MCF 10A (cell line): ENCODE measurements at regions not wholly inside any gene's neighbourhood (a gene's known extent, or its start where the extent isn't known, plus 50 kb on each side); places are given as distances from the start of the nearest gene placed in this dataset.

ENCODE experiments used
- BruUV-seq: library from RNA; stranded (reverse); fragments of 400-500 nt; replicated peaks from 2 replicates; lab custom pipeline; 2021; lab: Mats Ljungman, UMichigan
- CTCF ChIA-PET: fragments of 300-600 bp; sonication (Branson Sonifier 250); formaldehyde crosslinking; extraction: SDS; loops from one replicate; lab custom pipeline; 2021; ENCODE audit warnings: antibody characterized with exemption, inconsistent platforms; lab: Yijun Ruan, JAX
- POLR2A ChIA-PET: fragments of 300-600, 350-650 bp; sonication (Branson Sonifier 250); formaldehyde crosslinking; extraction: SDS; loops from one replicate; lab custom pipeline; 2020; ENCODE audit warnings: antibody characterized with exemption, inconsistent platforms; lab: Yijun Ruan, JAX
- DNase-seq: peaks from one replicate; pipeline ENCODE4 v3.0.0-alpha.2; 2018; ENCODE audit not compliant: unreplicated experiment
- H3K27ac Mint-ChIP-seq: one replicate; pipeline ENCODE4 v1.8.0; 2022; ENCODE audit warnings: mild to moderate bottlenecking, low read depth, mixed read lengths; ENCODE audit not compliant: unreplicated experiment
- H3K27me3 Mint-ChIP-seq: one replicate; pipeline ENCODE4 v1.8.0; 2022; ENCODE audit warnings: mixed read lengths; ENCODE audit not compliant: insufficient read depth, unreplicated experiment
- H3K36me3 Mint-ChIP-seq: one replicate; pipeline ENCODE4 v1.8.0; 2022; ENCODE audit warnings: mild to moderate bottlenecking, moderate library complexity, mixed read lengths; ENCODE audit not compliant: insufficient read depth, unreplicated experiment
- H3K4me1 Mint-ChIP-seq: one replicate; pipeline ENCODE4 v1.8.0; 2022; ENCODE audit warnings: mixed read lengths; ENCODE audit not compliant: insufficient read depth, unreplicated experiment
- H3K4me3 Mint-ChIP-seq: one replicate; pipeline ENCODE4 v1.8.0; 2022; ENCODE audit warnings: mild to moderate bottlenecking, moderate library complexity, mixed read lengths; ENCODE audit not compliant: unreplicated experiment
- H3K9me3 Mint-ChIP-seq: one replicate; pipeline ENCODE4 v1.8.0; 2022; ENCODE audit warnings: mixed read lengths; ENCODE audit not compliant: unreplicated experiment
- intact Hi-C: fragments of 100-400 bp; cut with micrococcal nuclease; formaldehyde crosslinking; loops from 2 replicates; pipeline ENCODE4 v1.14.1; 2022
- TF ChIP-seq, protein P1 (sequence below): fragments of 200-600 bp; IDR thresholded peaks from one replicate; pipeline ENCODE4 v1.8.0; 2022; ENCODE audit warnings: antibody characterized with exemption, mild to moderate bottlenecking; ENCODE audit not compliant: unreplicated experiment

DNA sequence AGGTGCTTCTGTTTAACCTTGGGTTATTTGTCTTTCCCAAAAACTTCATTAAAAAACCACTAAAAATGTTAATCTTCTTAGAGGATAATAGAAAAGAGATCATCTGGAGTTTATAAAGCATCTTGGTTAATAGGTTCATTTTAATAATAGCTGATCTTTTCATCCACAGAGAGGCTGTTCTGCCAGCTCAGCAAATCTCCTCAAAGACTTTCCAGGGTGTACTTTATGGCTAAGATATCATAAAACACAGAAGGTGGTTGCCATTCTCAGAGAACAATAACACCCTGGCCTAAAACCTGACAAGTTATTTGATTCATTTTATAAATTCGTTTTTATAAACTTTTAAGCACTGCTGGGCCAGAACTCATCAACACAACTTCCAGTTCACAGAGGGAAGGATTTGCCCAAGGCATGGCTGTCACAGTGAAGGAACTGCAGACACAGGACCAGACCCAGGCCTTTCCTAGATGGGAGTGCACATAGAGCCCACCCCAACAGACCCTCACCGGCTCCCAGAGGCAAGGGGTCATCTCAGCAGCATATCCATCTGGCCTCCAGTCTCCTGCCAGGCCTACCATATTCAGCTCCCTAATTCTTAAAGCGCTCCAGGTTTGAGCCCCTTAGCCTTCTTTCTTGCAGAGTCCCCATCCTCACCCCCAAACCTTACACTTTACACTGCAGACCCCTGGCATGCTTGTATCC lies 203.4 kb upstream of the RAB6C start:
- peaks cover 12% of the 10 kb centered on the region for H3K9me3 Mint-ChIP-seq
- POLR2A ChIA-PET: no interaction called here
- no peaks in the 10 kb centered on the region for H3K36me3 Mint-ChIP-seq
- no peak overlapping the region for H3K27ac Mint-ChIP-seq
- intact Hi-C loops: no loop called here
- CTCF ChIA-PET: interaction anchor here (0.5 to 1.1 kb wide), 2 partner anchors 18 to 1021 kb away, joined by 3 read pairs; no protein-coding TSS in a partner anchor
- H3K4me3 Mint-ChIP-seq: no peak overlapping the region
- DNase-seq: no peak
- BruUV-seq: no TSS peak
- no peaks in the 10 kb centered on the region for H3K27me3 Mint-ChIP-seq
- TF ChIP-seq, protein P1, sequence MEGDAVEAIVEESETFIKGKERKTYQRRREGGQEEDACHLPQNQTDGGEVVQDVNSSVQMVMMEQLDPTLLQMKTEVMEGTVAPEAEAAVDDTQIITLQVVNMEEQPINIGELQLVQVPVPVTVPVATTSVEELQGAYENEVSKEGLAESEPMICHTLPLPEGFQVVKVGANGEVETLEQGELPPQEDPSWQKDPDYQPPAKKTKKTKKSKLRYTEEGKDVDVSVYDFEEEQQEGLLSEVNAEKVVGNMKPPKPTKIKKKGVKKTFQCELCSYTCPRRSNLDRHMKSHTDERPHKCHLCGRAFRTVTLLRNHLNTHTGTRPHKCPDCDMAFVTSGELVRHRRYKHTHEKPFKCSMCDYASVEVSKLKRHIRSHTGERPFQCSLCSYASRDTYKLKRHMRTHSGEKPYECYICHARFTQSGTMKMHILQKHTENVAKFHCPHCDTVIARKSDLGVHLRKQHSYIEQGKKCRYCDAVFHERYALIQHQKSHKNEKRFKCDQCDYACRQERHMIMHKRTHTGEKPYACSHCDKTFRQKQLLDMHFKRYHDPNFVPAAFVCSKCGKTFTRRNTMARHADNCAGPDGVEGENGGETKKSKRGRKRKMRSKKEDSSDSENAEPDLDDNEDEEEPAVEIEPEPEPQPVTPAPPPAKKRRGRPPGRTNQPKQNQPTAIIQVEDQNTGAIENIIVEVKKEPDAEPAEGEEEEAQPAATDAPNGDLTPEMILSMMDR: no peak
- H3K4me1 Mint-ChIP-seq: no peaks in the 10 kb centered on the region

DNA sequence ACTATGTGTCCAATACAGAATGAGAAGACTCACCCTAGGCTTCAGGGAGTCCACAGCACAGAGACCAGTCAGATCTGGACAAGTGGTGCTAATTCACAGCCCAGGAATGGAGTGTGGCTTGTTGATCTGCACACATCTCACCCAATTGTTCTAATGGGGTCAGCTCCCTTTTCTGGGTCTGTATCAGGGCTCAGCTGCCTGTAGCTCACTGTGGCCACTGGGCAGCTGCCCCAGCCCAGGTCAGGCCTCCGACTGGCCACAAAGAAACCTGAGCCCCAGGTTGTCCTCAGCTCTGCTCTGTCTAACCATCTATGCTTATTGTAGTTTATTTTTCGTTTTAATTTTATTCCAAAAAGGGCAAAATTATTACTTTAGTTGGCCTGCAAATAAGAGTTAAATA lies 202.3 kb upstream of the RAB6C start:
- Mint-ChIP-seq H3K4me1 (no peaks in the 10 kb centered on the region), H3K4me3 (no peak overlapping the region), H3K27ac (no peak overlapping the region), H3K36me3 (no peaks in the 10 kb centered on the region), H3K9me3 (peaks cover 17% of the 10 kb centered on the region), H3K27me3 (no peaks in the 10 kb centered on the region)
- CTCF ChIA-PET: no interaction called here
- intact Hi-C loops: no loop called here
- BruUV-seq: no TSS peak
- POLR2A ChIA-PET: no interaction called here
- TF ChIP-seq, protein P1: no peak
- DNase-seq: no peak

DNA sequence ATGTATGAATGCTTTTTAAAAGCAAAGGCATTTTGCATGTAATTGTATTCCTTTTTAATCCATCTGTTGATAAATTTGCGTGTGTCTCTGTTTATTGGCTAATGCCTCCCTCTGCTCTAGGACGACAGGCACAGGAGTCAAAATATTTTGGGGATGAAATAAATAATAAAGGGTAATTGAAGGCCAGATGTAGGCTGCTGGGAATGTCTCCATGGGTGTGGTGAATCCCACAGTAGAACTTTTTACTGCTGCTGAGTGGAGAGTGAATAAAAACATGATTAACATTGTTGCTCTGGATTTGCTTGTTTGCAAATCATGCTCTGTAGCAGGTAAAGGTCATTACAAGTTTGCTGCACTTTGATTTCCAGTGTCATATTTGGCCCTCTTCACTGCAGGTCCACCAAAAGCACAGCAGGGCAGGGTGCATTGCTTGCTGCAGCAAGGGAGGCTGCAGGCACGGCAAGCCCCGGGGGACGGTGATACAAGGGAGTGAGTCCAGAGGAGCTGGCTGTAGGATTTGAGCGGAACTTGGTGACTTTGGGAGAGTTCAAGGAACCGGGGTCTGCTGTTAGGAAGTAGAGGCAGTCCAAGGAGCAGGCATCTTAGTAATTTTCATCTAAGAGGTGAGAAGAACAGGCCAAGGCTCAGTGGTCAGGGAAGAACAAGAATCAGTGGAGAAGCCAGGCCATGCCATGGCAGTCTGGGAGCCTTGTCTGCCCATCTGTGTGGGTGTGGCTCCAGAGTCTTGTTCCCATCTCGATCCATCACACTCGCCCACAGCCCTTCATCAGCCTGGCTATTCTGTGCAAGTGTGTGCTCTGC lies 201.5 kb upstream of the RAB6C start:
- H3K4me3 Mint-ChIP-seq: no peak overlapping the region
- no peak for DNase-seq
- no TSS peak for BruUV-seq
- ChIA-PET CTCF (no interaction called here), POLR2A (no interaction called here)
- peaks cover 17% of the 10 kb centered on the region for H3K9me3 Mint-ChIP-seq
- no peak overlapping the region for H3K27ac Mint-ChIP-seq
- intact Hi-C loops: no loop called here
- TF ChIP-seq, protein P1: no peak
- no peaks in the 10 kb centered on the region for H3K4me1 Mint-ChIP-seq
- H3K36me3 Mint-ChIP-seq: no peaks in the 10 kb centered on the region
- H3K27me3 Mint-ChIP-seq: no peaks in the 10 kb centered on the region

DNA sequence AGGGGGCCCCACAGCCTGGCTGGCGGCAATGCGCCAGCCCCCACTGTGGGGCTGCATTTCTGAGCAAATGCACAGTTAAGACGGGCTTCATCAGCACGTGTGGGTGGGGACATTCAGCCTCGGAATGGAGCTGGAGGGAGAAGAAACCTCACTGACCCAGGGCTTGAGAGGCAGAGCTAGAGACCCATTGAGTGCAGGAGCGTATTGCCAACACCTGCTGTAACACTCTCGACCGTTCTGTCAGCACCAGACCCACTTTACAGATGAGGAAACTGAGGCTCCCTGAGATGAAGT lies 200.9 kb upstream of the RAB6C start:
- Mint-ChIP-seq H3K36me3 (no peaks in the 10 kb centered on the region), H3K9me3 (peaks cover 16% of the 10 kb centered on the region), H3K27me3 (no peaks in the 10 kb centered on the region), H3K27ac (no peak overlapping the region), H3K4me1 (no peaks in the 10 kb centered on the region), H3K4me3 (no peak overlapping the region)
- DNase-seq: no peak
- BruUV-seq: no TSS peak
- intact Hi-C loops: no loop called here
- ChIA-PET CTCF (no interaction called here), POLR2A (no interaction called here)
- TF ChIP-seq, protein P1: no peak
